Astrocyte (in vitro differentiated cells and primary cell): ENCODE measurements at regions not wholly inside any gene's neighbourhood (a gene's known extent, or its start where the extent isn't known, plus 50 kb on each side); places are given as distances from the start of the nearest gene placed in this dataset.

Experiments used
- CTCF ChIP-seq: IDR thresholded peaks from 2 replicates; pipeline ENCODE4 v1.5.1; 2011; ENCODE audit warnings: low read depth, mild to moderate bottlenecking, inconsistent platforms, low read length, moderate library complexity; ENCODE audit not compliant: insufficient read depth
- EZH2 ChIP-seq: IDR thresholded peaks from 2 replicates; pipeline ENCODE4 v1.6.1; 2012; ENCODE audit warnings: mild to moderate bottlenecking, low read length, inconsistent platforms; ENCODE audit not compliant: insufficient read depth

GRCh38 chr10:78150756-78151155 is 117.1 kb downstream of the RPS24 start:
- TF ChIP-seq CTCF (no peak), EZH2 (no peak)
